ENCODE measurements at regions not wholly inside any gene's neighbourhood (a gene's known extent, or its start where the extent isn't known, plus 50 kb on each side); places are given as distances from the start of the nearest gene placed in this dataset.
A peak's percentile ranks its signal among the peaks of the same experiment; 100 is the strongest.

GRCh38 chrX:22650691-22651090, 349.1 kb upstream of the DDX53 start (continued):
- no peak for TF ChIP-seq USF1 (IDR thresholded peaks at IDR 0.05; ENCODE audit: borderline replicate concordance, extremely low read length, insufficient read depth, low read depth, low read length)
- no peak for TF ChIP-seq DPF2 (IDR thresholded peaks at IDR 0.05)

- 27% methylated on average over 6 of the region's 6 CpGs for whole genome bisulfite sequencing (ENCODE audit: insufficient coverage, insufficient replicate concordance, low lambda C conversion rate, missing lambda C conversion rate)
- CTCF ChIA-PET = no interaction called here
- no peak for TF ChIP-seq USF2 (IDR thresholded peaks at IDR 0.05; ENCODE audit: borderline replicate concordance, low read depth, low read length)
- peak; percentile 69 for TF ChIP-seq NFYB (IDR thresholded peaks at IDR 0.05; ENCODE audit: insufficient read depth, low read depth, low read length)
- no peak overlapping the region for H3K9ac ChIP-seq (ENCODE audit: control insufficient read depth, insufficient read depth, low read length)
- SMC1A ChIA-PET (ENCODE audit: uncharacterized antibody, unreplicated experiment) = no interaction called here
- FAIRE-seq (no peak), DNase-seq (ENCODE audit: low read depth, low spot score) (no peak), ATAC-seq (no peak; the same call in 2 of the 3 replicates)
- intact Hi-C loops (cut with micrococcal nuclease; ENCODE audit: unreplicated experiment) = no loop called here
- H3K36me3 ChIP-seq (ENCODE audit: control insufficient read depth in 2 of 2, insufficient read depth in 2 of 2, low read length in 1 of 2) = no peaks in the 10 kb centered on the region
- RAD21 ChIA-PET (ENCODE audit: unreplicated experiment) = no interaction called here
- no peaks in the 10 kb centered on the region for H3K4me1 ChIP-seq (ENCODE audit: control insufficient read depth, insufficient read depth, low read length)
- H3K9me3 ChIP-seq (replicated peaks; ENCODE audit: control insufficient read depth, insufficient read depth, low read length) = no peaks in the 10 kb centered on the region
- no peaks in the 10 kb centered on the region; a peak in 1 of 4 replicates for H3K27me3 ChIP-seq (replicated peaks in 1 of 2; ENCODE audit: control insufficient read depth in 2 of 2, insufficient read depth in 2 of 2, low read length in 1 of 2)
- POLR2A ChIA-PET = no interaction called here
- H2AFZ ChIP-seq (ENCODE audit: control insufficient read depth, low read depth, low read length) = no peak overlapping the region
- in situ Hi-C loops (cut with MboI) = no loop called here
- BruUV-seq (replicated peaks) = no TSS peak
- H3K79me2 ChIP-seq (ENCODE audit: control insufficient read depth, insufficient read depth, low read length) = no peaks in the 10 kb centered on the region
- H3K4me2 ChIP-seq (ENCODE audit: control insufficient read depth, insufficient read depth) = no peak overlapping the region
- no peaks in the 10 kb centered on the region for H4K20me1 ChIP-seq (ENCODE audit: control insufficient read depth, insufficient read depth)
- no peak overlapping the region for H3K4me3 ChIP-seq
- no peak overlapping the region for H3K27ac ChIP-seq (ENCODE audit: control insufficient read depth, insufficient read depth)
Measured at GRCh38 chrX:22652596-22652995, 347.2 kb upstream of the DDX53 start.

- in situ Hi-C loops (cut with MboI) (no loop called here), intact Hi-C loops (cut with micrococcal nuclease; ENCODE audit: unreplicated experiment) (no loop called here)
- 0% methylated on average over 2 of the region's 2 CpGs for WGBS (ENCODE audit: insufficient coverage, insufficient replicate concordance, low lambda C conversion rate, missing lambda C conversion rate)
- no peak for FAIRE-seq
- Histone ChIP-seq H3K4me1 (ENCODE audit: control insufficient read depth, insufficient read depth, low read length) (no peaks in the 10 kb centered on the region), H3K36me3 (ENCODE audit: control insufficient read depth in 2 of 2, insufficient read depth in 2 of 2, low read length in 1 of 2) (no peaks in the 10 kb centered on the region), H2AFZ (ENCODE audit: control insufficient read depth, low read depth, low read length) (no peak overlapping the region), H4K20me1 (ENCODE audit: control insufficient read depth, insufficient read depth) (no peaks in the 10 kb centered on the region), H3K4me3 (no peak overlapping the region), H3K27me3 (replicated peaks in 1 of 2; ENCODE audit: control insufficient read depth in 2 of 2, insufficient read depth in 2 of 2, low read length in 1 of 2) (no peaks in the 10 kb centered on the region), H3K27ac (ENCODE audit: control insufficient read depth, insufficient read depth) (no peak overlapping the region), H3K79me2 (ENCODE audit: control insufficient read depth, insufficient read depth, low read length) (no peaks in the 10 kb centered on the region), H3K9ac (ENCODE audit: control insufficient read depth, insufficient read depth, low read length) (no peak overlapping the region), H3K4me2 (ENCODE audit: control insufficient read depth, insufficient read depth) (no peak overlapping the region), H3K9me3 (replicated peaks; ENCODE audit: control insufficient read depth, insufficient read depth, low read length) (no peaks in the 10 kb centered on the region)
- no peak for ATAC-seq
- SMC1A ChIA-PET (ENCODE audit: uncharacterized antibody, unreplicated experiment) = no interaction called here
- POLR2A ChIA-PET = no interaction called here
- CTCF ChIA-PET = no interaction called here
- RAD21 ChIA-PET (ENCODE audit: unreplicated experiment) = no interaction called here
- BruUV-seq (replicated peaks) = no TSS peak
- DNase-seq (ENCODE audit: low read depth, low spot score) = no peak
- TF ChIP-seq POLR2AphosphoS2 (IDR thresholded peaks at IDR 0.05; ENCODE audit: low read depth, low read length) (no peak), CREM (IDR thresholded peaks at IDR 0.05; ENCODE audit: low read depth) (no peak), MEF2B (IDR thresholded peaks at IDR 0.05; ENCODE audit: partially characterized antibody, poor library complexity, severe bottlenecking) (no peak), POLR2A (IDR thresholded peaks at IDR 0.05; ENCODE audit: low read depth, low read length) (no peak), BCL11A (IDR thresholded peaks at IDR 0.05; ENCODE audit: low read depth, low read length) (no peak), POU2F2 (IDR thresholded peaks at IDR 0.05; ENCODE audit: borderline replicate concordance, low read depth, low read length) (no peak), BCL3 (IDR thresholded peaks at IDR 0.05; ENCODE audit: borderline replicate concordance, insufficient read depth, low read depth, low read length, poor library complexity, severe bottlenecking) (no peak), SUZ12 (IDR thresholded peaks at IDR 0.05; ENCODE audit: unreplicated experiment) (no peak), ZBED1 (IDR thresholded peaks at IDR 0.05; ENCODE audit: borderline replicate concordance) (no peak), EED (IDR thresholded peaks at IDR 0.05; ENCODE audit: low read depth) (no peak), NR2C1 (IDR thresholded peaks at IDR 0.05) (no peak), CBFB (IDR thresholded peaks at IDR 0.05; ENCODE audit: low read depth) (no peak)
Measured at GRCh38 chrX:22660756-22661155, 339.0 kb upstream of the DDX53 start.
